ENCODE measurements at regions not wholly inside any gene's neighbourhood (a gene's known extent, or its start where the extent isn't known, plus 50 kb on each side); places are given as distances from the start of the nearest gene placed in this dataset.

- Mint-ChIP-seq H3K4me1 (ENCODE audit: unreplicated experiment) (no peaks in the 10 kb centered on the region), H3K4me3 (no peak overlapping the region), H3K27ac (no peak overlapping the region), H3K27me3 (no peaks in the 10 kb centered on the region), H3K9me3 (no peaks in the 10 kb centered on the region), H3K36me3 (no peaks in the 10 kb centered on the region)
- no peak for DNase-seq (ENCODE audit: extremely low spot score, unreplicated experiment)
- TF ChIP-seq CTCF (conservative IDR thresholded peaks at IDR 0.05): no peak
Measured at GRCh38 chrX:127570276-127570675, 481.9 kb downstream of the ACTRT1 start.

GRCh38 chrX:127568691-127569090 is 483.5 kb downstream of the ACTRT1 start:
- no peak for TF ChIP-seq CTCF (conservative IDR thresholded peaks at IDR 0.05)
- H3K27ac Mint-ChIP-seq: no peak overlapping the region
- no peaks in the 10 kb centered on the region for H3K4me1 Mint-ChIP-seq (ENCODE audit: unreplicated experiment)
- no peaks in the 10 kb centered on the region for H3K27me3 Mint-ChIP-seq
- H3K4me3 Mint-ChIP-seq: no peak overlapping the region
- DNase-seq (ENCODE audit: extremely low spot score, unreplicated experiment): no peak
- no peaks in the 10 kb centered on the region for H3K36me3 Mint-ChIP-seq
- H3K9me3 Mint-ChIP-seq: no peaks in the 10 kb centered on the region

GRCh38 chrX:127558811-127559210 is 493.4 kb downstream of the ACTRT1 start:
- H3K27me3 Mint-ChIP-seq: no peaks in the 10 kb centered on the region
- no peaks in the 10 kb centered on the region for H3K4me1 Mint-ChIP-seq (ENCODE audit: unreplicated experiment)
- no peak overlapping the region for H3K4me3 Mint-ChIP-seq
- no peak for DNase-seq (ENCODE audit: extremely low spot score, unreplicated experiment)
- no peaks in the 10 kb centered on the region for H3K36me3 Mint-ChIP-seq
- no peak for TF ChIP-seq CTCF (conservative IDR thresholded peaks at IDR 0.05)
- no peaks in the 10 kb centered on the region for H3K9me3 Mint-ChIP-seq
- H3K27ac Mint-ChIP-seq: no peak overlapping the region

- H3K4me3 Mint-ChIP-seq: no peak overlapping the region
- no peaks in the 10 kb centered on the region for H3K27me3 Mint-ChIP-seq
- no peak for DNase-seq (ENCODE audit: extremely low spot score, unreplicated experiment)
- no peaks in the 10 kb centered on the region for H3K9me3 Mint-ChIP-seq
- H3K4me1 Mint-ChIP-seq (ENCODE audit: unreplicated experiment): no peaks in the 10 kb centered on the region
- H3K36me3 Mint-ChIP-seq: no peaks in the 10 kb centered on the region
- TF ChIP-seq CTCF (conservative IDR thresholded peaks at IDR 0.05): no peak
- no peak overlapping the region for H3K27ac Mint-ChIP-seq
Measured at GRCh38 chrX:127552571-127552970, 499.6 kb downstream of the ACTRT1 start.

- Mint-ChIP-seq H3K27me3 (no peaks in the 10 kb centered on the region), H3K27ac (no peak overlapping the region)
Measured at GRCh38 chrX:127519323-127519722, 532.9 kb downstream of the ACTRT1 start.

More at GRCh38 chrX:127519323-127519722, 532.9 kb downstream of the ACTRT1 start:
- Mint-ChIP-seq H3K36me3 (no peaks in the 10 kb centered on the region), H3K4me1 (ENCODE audit: unreplicated experiment) (no peaks in the 10 kb centered on the region), H3K9me3 (no peaks in the 10 kb centered on the region), H3K4me3 (no peak overlapping the region)
- TF ChIP-seq CTCF (conservative IDR thresholded peaks at IDR 0.05): no peak
- no peak for DNase-seq (ENCODE audit: extremely low spot score, unreplicated experiment)

All from type B pancreatic cell (in vitro differentiated cells).